ENCODE measurements at regions not wholly inside any gene's neighbourhood (a gene's known extent, or its start where the extent isn't known, plus 50 kb on each side); places are given as distances from the start of the nearest gene placed in this dataset.

- DNase-seq: no peak
These were observed 142.8 kb downstream of the ENC1 start for GRCh38 chr5:74497706-74498105.

- no peak for DNase-seq
These were observed 147.1 kb downstream of the ENC1 start for GRCh38 chr5:74493411-74493810.

- no peak for DNase-seq
These were observed 148.3 kb downstream of the ENC1 start for GRCh38 chr5:74492230-74492629.

GRCh38 chr5:74491586-74491985 is 148.9 kb downstream of the ENC1 start:
- no peak for DNase-seq

GRCh38 chr5:74490814-74491213 is 149.7 kb downstream of the ENC1 start:
- DNase-seq: peak; percentile 60

GRCh38 chr5:74482990-74483389 is 157.5 kb downstream of the ENC1 start:
- DNase-seq: no peak

- no peak for DNase-seq
These were observed 158.0 kb downstream of the ENC1 start for GRCh38 chr5:74482523-74482922.

GRCh38 chr5:74481357-74481756 is 159.2 kb downstream of the ENC1 start:
- DNase-seq: peak; percentile 8

- DNase-seq: no peak
These were observed 160.3 kb downstream of the ENC1 start for GRCh38 chr5:74480201-74480600.

- DNase-seq: no peak
These were observed 162.2 kb downstream of the ENC1 start for GRCh38 chr5:74478328-74478727.

- DNase-seq: no peak
These were observed 162.8 kb downstream of the ENC1 start for GRCh38 chr5:74477761-74478160.

GRCh38 chr5:74476819-74477453 is 163.6 kb downstream of the ENC1 start:
- no peak for DNase-seq

- DNase-seq: no peak
These were observed 164.3 kb downstream of the ENC1 start for GRCh38 chr5:74476046-74476818.

- DNase-seq: no peak
These were observed 168.7 kb downstream of the ENC1 start for GRCh38 chr5:74471875-74472274.

- DNase-seq: no peak
These were observed 171.1 kb downstream of the ENC1 start for GRCh38 chr5:74469234-74469994.

GRCh38 chr5:74468421-74468820 is 172.1 kb downstream of the ENC1 start:
- DNase-seq: no peak

- DNase-seq: no peak
These were observed 174.8 kb downstream of the ENC1 start for GRCh38 chr5:74465724-74466123.

GRCh38 chr5:74464512-74465209 is 175.9 kb downstream of the ENC1 start:
- peak; percentile 62 for DNase-seq

- DNase-seq: no peak
These were observed 178.2 kb downstream of the ENC1 start for GRCh38 chr5:74462356-74462755.

- no peak for DNase-seq
These were observed 179.3 kb downstream of the ENC1 start for GRCh38 chr5:74461251-74461650.

- no peak for DNase-seq
These were observed 179.8 kb downstream of the ENC1 start for GRCh38 chr5:74460694-74461093.

- no peak for DNase-seq
These were observed 180.5 kb downstream of the ENC1 start for GRCh38 chr5:74459984-74460383.

- DNase-seq: no peak
These were observed 182.7 kb downstream of the ENC1 start for GRCh38 chr5:74457876-74458275.

Data from DMS53 (cell line).